ENCODE measurements at regions not wholly inside any gene's neighbourhood (a gene's known extent, or its start where the extent isn't known, plus 50 kb on each side); places are given as distances from the start of the nearest gene placed in this dataset.

DNA sequence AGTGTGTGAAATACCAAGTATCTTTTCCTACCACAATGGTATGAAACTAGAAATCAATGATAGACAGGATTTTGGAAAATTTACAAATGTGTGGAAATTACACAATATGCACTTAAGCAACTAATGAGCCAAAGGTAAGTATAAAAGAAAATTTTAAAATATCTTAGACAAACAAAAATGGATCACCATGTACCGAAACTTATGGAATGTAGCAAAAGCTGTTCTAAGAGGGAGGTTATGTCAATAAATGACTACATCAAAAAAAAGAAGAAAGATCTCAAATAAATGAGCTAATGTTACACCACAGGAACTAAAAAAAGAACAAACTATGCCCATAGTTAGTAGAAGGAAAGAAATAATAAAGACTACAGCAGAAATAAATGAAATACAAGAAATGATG lies 1084.1 kb downstream of the TECRL start:
- TF ChIP-seq NRF1 (conservative IDR thresholded peaks at IDR 0.05; ENCODE audit: low read depth, low read length) (no peak), RELA (IDR thresholded peaks at IDR 0.05; ENCODE audit: borderline replicate concordance, partially characterized antibody) (no peak), EZH2 (IDR thresholded peaks at IDR 0.05; ENCODE audit: borderline replicate concordance, control insufficient read depth, low read depth, low read length) (no peak), MYC (IDR thresholded peaks at IDR 0.05; ENCODE audit: insufficient read depth, insufficient read length, insufficient replicate concordance, low read length, severe bottlenecking) (no peak), YY1 (IDR thresholded peaks at IDR 0.05; ENCODE audit: low read depth, low read length) (no peak), JUNB (IDR thresholded peaks at IDR 0.05) (no peak), SMC3 (IDR thresholded peaks at IDR 0.05; ENCODE audit: borderline replicate concordance, low read length) (no peak), NR2F1 (conservative IDR thresholded peaks at IDR 0.05) (no peak), CTCF (IDR thresholded peaks at IDR 0.05 in 2 of 3, conservative IDR thresholded peaks at IDR 0.05 in 1 of 3; ENCODE audit: control insufficient read depth in 2 of 3, extremely low read depth in 1 of 3, insufficient read depth in 1 of 3, low read depth in 3 of 3, low read length in 3 of 3) (no peak)
- TF ChIP-seq, protein P1, sequence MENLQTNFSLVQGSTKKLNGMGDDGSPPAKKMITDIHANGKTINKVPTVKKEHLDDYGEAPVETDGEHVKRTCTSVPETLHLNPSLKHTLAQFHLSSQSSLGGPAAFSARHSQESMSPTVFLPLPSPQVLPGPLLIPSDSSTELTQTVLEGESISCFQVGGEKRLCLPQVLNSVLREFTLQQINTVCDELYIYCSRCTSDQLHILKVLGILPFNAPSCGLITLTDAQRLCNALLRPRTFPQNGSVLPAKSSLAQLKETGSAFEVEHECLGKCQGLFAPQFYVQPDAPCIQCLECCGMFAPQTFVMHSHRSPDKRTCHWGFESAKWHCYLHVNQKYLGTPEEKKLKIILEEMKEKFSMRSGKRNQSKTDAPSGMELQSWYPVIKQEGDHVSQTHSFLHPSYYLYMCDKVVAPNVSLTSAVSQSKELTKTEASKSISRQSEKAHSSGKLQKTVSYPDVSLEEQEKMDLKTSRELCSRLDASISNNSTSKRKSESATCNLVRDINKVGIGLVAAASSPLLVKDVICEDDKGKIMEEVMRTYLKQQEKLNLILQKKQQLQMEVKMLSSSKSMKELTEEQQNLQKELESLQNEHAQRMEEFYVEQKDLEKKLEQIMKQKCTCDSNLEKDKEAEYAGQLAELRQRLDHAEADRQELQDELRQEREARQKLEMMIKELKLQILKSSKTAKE (IDR thresholded peaks at IDR 0.05; ENCODE audit: low read depth, poor library complexity, severe bottlenecking) = no peak
- TF ChIP-seq, protein P2, sequence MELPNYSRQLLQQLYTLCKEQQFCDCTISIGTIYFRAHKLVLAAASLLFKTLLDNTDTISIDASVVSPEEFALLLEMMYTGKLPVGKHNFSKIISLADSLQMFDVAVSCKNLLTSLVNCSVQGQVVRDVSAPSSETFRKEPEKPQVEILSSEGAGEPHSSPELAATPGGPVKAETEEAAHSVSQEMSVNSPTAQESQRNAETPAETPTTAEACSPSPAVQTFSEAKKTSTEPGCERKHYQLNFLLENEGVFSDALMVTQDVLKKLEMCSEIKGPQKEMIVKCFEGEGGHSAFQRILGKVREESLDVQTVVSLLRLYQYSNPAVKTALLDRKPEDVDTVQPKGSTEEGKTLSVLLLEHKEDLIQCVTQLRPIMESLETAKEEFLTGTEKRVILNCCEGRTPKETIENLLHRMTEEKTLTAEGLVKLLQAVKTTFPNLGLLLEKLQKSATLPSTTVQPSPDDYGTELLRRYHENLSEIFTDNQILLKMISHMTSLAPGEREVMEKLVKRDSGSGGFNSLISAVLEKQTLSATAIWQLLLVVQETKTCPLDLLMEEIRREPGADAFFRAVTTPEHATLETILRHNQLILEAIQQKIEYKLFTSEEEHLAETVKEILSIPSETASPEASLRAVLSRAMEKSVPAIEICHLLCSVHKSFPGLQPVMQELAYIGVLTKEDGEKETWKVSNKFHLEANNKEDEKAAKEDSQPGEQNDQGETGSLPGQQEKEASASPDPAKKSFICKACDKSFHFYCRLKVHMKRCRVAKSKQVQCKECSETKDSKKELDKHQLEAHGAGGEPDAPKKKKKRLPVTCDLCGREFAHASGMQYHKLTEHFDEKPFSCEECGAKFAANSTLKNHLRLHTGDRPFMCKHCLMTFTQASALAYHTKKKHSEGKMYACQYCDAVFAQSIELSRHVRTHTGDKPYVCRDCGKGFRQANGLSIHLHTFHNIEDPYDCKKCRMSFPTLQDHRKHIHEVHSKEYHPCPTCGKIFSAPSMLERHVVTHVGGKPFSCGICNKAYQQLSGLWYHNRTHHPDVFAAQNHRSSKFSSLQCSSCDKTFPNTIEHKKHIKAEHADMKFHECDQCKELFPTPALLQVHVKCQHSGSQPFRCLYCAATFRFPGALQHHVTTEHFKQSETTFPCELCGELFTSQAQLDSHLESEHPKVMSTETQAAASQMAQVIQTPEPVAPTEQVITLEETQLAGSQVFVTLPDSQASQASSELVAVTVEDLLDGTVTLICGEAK (IDR thresholded peaks at IDR 0.05; ENCODE audit: borderline replicate concordance) = no peak

Data from GM12878 (cell line).